HAP-1 (cell line): ENCODE measurements at regions not wholly inside any gene's neighbourhood (a gene's known extent, or its start where the extent isn't known, plus 50 kb on each side); places are given as distances from the start of the nearest gene placed in this dataset.

Source experiments
- DNase-seq, 2 experiments: peaks; one replicate each; pipeline ENCODE4 v3.0.0-alpha.2; 2016 to 2020; ENCODE audit warnings: low spot score in 2 of 2
- H3K27me3 ChIP-seq: fragments of 250-450 bp; sonication (Bioruptor Pico); 2 replicates; pipeline ENCODE4 v1.5.1; 2020; ENCODE audit warnings: low read depth, mild to moderate bottlenecking, moderate library complexity
- H3K36me3 ChIP-seq: fragments of 250-450 bp; sonication (Bioruptor Pico); replicated peaks from 2 replicates; pipeline ENCODE4 v1.5.1; 2020; ENCODE audit warnings: mild to moderate bottlenecking
- H3K4me1 ChIP-seq: fragments of 250-450 bp; sonication (Bioruptor Pico); 2 replicates; pipeline ENCODE4 v1.5.1; 2020; ENCODE audit warnings: mild to moderate bottlenecking
- H3K4me3 ChIP-seq: fragments of 250-450 bp; sonication (Bioruptor Pico); 2 replicates; pipeline ENCODE4 v1.5.1; 2020; ENCODE audit warnings: mild to moderate bottlenecking, moderate library complexity
- H3K9me3 ChIP-seq: fragments of 250-450 bp; sonication (Bioruptor Pico); 2 replicates; pipeline ENCODE4 v1.5.1; 2020; ENCODE audit warnings: mild to moderate bottlenecking, moderate library complexity
- in situ Hi-C: fragments of 300-500 bp; cut with MboI; formaldehyde crosslinking; loops from 3 replicates; pipeline ENCODE4 v1.14.3; 2020; ENCODE audit warnings: low sequenced_read_pairs, inconsistent platforms, mixed read lengths

DNA sequence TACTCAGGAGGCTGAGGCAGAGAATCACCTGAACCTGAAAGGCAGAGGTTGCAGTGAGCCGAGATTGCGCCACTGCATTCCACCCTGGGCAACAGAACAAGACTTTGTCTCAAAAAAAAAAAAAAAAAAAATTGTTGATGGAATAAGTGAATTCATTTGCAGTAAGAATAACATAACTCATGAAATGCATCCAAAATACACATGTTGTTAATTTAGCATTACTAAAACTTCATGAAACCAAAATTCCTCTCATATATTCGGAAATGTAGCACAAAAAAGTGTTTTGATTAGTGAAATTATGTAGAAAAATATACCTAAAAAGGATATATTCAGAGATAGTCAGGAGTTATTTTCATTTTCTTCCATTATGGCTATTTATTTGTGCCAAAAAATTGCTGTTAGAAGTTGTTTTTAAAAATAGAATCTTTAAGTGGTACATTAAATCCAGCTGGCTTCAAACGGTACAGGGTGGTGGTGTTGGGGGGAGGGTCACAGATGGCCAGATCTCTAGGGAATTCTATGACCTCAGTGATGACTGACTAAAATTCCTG is 78.2 kb upstream of the UGP2 start:
- H3K36me3 ChIP-seq: no peaks in the 10 kb centered on the region
- no peaks in the 10 kb centered on the region for H3K27me3 ChIP-seq
- in situ Hi-C loops: no loop called here
- DNase-seq: no peak
- no peaks in the 10 kb centered on the region for H3K9me3 ChIP-seq
- H3K4me3 ChIP-seq: no peak overlapping the region
- peaks cover 12% of the 10 kb centered on the region for H3K4me1 ChIP-seq

DNA sequence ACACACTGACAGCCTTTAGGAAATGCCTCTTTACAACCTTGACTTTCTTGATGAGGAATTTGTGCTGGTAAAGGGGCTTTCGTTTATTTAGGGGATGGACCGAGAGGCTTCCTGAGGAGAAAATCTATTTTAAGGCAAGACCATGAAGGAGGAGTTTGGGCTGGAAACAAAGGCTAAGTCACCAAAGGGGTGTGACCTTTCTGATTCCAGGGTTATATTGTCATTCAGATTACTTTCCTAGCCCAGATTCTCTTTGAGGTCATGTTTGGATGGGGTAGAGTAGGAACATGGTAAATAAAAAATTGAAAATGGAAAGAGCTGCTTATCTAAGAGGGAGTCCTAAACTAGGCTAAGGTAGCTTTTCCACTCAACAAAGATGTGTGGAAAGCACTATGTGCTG is 77.1 kb upstream of the UGP2 start:
- no peaks in the 10 kb centered on the region for H3K9me3 ChIP-seq
- H3K36me3 ChIP-seq: no peaks in the 10 kb centered on the region
- in situ Hi-C loops: no loop called here
- H3K4me1 ChIP-seq: peaks cover 12% of the 10 kb centered on the region
- H3K4me3 ChIP-seq: no peak overlapping the region
- peak in 1 of 2 experiments; percentile 25 for DNase-seq
- no peaks in the 10 kb centered on the region for H3K27me3 ChIP-seq

DNA sequence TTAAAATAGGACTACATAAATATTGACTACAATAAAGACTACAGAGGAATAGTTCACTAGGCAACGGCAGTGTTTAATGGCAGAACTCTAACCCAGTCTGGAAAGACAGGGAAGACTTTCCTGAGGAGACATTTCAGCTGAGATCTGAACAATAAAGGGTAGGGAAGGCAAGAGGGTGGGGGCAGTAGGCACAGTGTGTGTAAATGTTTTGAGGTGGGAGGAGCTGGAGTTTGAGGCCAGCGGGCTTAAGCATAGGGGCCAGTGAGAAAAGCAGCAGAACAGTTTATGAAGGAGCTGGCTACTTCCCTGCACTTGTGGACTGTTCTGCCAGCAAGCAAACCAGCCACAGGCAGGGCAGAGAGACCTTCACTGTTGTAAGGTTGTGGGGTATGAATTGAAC is 76.6 kb upstream of the UGP2 start:
- Histone ChIP-seq H3K27me3 (no peaks in the 10 kb centered on the region), H3K9me3 (no peaks in the 10 kb centered on the region), H3K4me3 (no peak overlapping the region), H3K4me1 (peaks cover 12% of the 10 kb centered on the region), H3K36me3 (no peaks in the 10 kb centered on the region)
- in situ Hi-C loops: no loop called here
- no peak for DNase-seq

DNA sequence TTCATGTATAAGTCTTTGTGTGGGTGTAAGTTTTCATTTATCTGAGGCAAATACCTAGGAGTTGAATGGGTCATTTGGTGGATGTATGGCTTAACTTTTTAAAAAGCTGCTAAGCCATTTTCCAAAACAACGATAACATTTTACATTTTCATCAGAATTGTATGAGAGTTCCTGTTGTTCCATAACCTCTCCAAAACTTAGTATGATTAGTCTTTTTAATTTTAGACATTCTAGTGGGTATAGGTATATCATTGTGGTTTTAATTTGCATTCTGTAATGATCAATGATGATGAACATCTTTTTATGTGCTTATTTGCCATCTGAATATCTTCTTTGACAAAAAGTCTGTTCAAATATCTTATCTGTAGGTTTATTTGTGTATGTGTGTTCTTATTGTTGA is 74.4 kb upstream of the UGP2 start:
- H3K9me3 ChIP-seq: no peaks in the 10 kb centered on the region
- in situ Hi-C loops: no loop called here
- DNase-seq: no peak
- no peaks in the 10 kb centered on the region for H3K27me3 ChIP-seq
- no peak overlapping the region for H3K4me3 ChIP-seq
- peaks cover 12% of the 10 kb centered on the region for H3K4me1 ChIP-seq
- H3K36me3 ChIP-seq: no peaks in the 10 kb centered on the region

DNA sequence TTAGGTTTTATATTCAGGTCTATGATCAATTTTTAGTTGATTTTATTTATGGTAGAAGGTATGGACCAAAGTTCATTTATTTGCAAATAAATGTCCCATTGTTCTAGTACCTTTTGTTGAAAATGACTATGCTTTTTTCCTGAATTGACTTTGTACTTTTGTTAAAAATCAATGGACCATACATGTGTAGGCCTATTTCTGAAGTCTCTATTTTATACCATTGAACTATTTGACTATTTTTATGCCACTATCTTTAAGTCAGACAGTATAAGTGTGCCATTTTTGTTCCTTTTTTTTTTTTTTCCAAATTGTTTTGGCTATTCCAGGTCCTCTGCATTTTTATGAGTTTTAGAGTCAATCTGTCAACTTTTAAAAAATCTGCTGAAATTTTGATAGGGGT is 73.6 kb upstream of the UGP2 start:
- no peak overlapping the region for H3K4me3 ChIP-seq
- no peaks in the 10 kb centered on the region for H3K36me3 ChIP-seq
- peaks cover 12% of the 10 kb centered on the region for H3K4me1 ChIP-seq
- in situ Hi-C loops: no loop called here
- DNase-seq: no peak
- H3K9me3 ChIP-seq: no peaks in the 10 kb centered on the region
- H3K27me3 ChIP-seq: no peaks in the 10 kb centered on the region

DNA sequence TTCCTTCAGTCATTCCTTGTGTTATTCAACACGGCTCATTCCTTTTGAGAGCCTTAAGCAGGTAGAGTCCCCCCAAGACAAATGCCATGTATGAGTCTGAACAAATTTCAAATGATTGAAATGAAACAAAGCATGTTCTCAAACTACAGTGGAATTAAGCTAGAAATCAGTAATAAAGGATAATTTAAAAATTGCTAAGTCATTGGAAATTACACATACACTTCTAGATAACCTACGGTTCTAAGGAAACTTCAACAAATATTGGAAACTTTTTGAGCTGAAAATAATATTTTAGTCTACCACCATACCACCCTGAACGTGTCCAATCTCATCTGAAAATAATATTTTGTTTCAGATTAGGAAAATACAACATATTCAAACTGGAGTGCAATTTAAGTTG is 71.8 kb upstream of the UGP2 start:
- Histone ChIP-seq H3K4me3 (no peak overlapping the region), H3K4me1 (peaks cover 6% of the 10 kb centered on the region), H3K36me3 (no peaks in the 10 kb centered on the region), H3K27me3 (no peaks in the 10 kb centered on the region), H3K9me3 (no peaks in the 10 kb centered on the region)
- DNase-seq: no peak
- in situ Hi-C loops: no loop called here

DNA sequence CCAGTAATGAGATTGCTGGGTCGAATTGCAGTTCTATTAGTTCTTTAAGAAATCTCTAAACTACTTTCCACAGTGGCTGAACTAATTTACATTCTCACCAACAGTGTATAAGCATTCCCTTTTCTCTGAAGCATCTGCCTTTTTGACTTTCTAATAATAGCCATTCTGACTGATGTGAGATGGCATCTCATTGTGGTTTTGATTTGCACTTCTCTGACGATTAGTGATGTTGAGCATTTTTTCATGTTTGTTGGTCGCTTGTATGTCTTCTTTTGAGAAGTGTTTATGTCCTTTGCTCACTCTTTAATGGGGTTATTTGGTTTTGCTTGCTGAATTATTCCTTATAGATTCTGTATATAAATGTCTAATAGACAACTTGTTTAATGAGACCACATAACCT is 69.6 kb upstream of the UGP2 start:
- no peaks in the 10 kb centered on the region for H3K36me3 ChIP-seq
- no peak overlapping the region for H3K4me3 ChIP-seq
- H3K27me3 ChIP-seq: no peaks in the 10 kb centered on the region
- in situ Hi-C loops: no loop called here
- H3K9me3 ChIP-seq: no peaks in the 10 kb centered on the region
- no peak for DNase-seq
- no peaks in the 10 kb centered on the region for H3K4me1 ChIP-seq

DNA sequence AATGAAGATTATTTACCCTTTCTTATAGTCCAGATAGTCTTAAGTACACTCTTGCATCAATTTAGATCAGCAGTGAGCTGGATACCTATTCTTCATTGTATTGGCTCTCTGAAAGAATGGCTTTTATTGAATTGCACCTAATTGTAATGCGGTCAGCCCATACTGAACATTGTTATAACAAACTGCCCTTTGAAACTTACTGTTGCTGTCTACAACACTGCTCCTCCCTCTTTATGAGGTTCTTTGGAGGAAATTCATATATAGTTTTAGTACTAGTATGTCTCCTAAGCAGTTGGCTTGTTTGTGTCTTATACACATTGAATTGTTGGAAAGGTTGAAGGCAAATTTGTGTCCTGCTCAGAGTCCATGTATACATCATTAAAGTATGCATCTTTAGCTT is 66.5 kb upstream of the UGP2 start:
- Histone ChIP-seq H3K9me3 (no peaks in the 10 kb centered on the region), H3K4me3 (no peak overlapping the region), H3K4me1 (no peaks in the 10 kb centered on the region), H3K27me3 (no peaks in the 10 kb centered on the region), H3K36me3 (no peaks in the 10 kb centered on the region)
- no peak for DNase-seq
- in situ Hi-C loops: no loop called here

DNA sequence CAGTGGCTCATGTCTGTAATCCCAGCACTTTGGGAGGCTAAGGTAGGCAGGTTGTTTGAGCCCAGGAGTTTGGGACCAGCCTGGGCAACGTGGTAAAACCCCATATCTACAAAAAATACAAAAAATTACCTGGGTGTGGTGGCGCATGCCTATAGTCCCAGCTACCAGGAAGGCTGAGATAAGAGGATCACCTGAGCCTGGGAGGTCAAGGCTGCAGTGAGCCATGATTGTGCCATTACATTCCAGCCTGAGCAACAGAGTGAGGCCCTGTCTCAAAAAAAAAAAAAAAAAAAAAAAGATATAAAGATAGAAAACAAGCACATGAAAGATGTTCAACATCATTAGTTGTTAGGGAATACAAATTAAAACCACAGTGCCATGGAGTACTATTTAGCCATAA is 65.3 kb upstream of the UGP2 start:
- no peaks in the 10 kb centered on the region for H3K27me3 ChIP-seq
- DNase-seq: no peak
- H3K36me3 ChIP-seq: no peaks in the 10 kb centered on the region
- H3K9me3 ChIP-seq: no peaks in the 10 kb centered on the region
- no peak overlapping the region for H3K4me3 ChIP-seq
- in situ Hi-C loops: no loop called here
- H3K4me1 ChIP-seq: no peaks in the 10 kb centered on the region

DNA sequence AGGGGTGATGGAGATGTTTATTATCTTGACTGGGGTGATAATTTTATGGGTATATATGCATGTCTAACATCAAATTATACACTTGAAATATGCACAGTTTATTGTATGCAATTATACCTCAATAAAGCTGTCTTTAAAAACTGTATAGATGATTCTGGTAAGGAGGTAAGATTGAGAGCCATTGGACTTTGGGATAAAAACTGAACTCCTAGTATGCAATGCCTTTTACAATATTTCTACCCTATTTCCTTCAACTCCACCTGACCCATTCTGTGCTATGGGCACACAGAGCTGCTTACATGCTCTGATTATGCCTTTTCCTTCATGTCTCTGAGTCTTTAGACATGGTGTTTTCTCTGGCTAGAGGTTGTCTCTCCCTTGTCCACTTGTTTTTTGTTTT is 63.9 kb upstream of the UGP2 start:
- H3K4me1 ChIP-seq: no peaks in the 10 kb centered on the region
- H3K4me3 ChIP-seq: no peak overlapping the region
- no peaks in the 10 kb centered on the region for H3K9me3 ChIP-seq
- in situ Hi-C loops: no loop called here
- H3K36me3 ChIP-seq: no peaks in the 10 kb centered on the region
- no peak for DNase-seq
- no peaks in the 10 kb centered on the region for H3K27me3 ChIP-seq

DNA sequence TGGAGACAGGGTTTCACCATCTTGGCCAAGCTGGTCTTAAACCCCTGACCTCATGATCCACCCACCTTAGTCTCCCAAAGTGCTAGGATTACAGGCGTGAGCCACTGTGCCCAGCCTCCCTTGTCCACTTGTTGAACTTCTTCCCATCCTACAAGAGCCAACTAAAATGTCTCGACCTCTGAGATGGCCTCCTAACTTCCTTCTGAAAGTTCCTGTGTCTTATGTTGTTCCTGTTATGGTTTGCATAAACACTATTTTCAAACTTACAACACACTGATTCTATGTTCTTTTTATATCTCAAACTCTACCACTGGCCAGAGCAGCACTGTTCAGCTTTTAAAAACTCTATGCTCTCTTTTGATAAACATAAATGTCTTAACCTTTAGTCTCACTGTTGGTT is 63.3 kb upstream of the UGP2 start:
- DNase-seq: no peak
- in situ Hi-C loops: no loop called here

DNA sequence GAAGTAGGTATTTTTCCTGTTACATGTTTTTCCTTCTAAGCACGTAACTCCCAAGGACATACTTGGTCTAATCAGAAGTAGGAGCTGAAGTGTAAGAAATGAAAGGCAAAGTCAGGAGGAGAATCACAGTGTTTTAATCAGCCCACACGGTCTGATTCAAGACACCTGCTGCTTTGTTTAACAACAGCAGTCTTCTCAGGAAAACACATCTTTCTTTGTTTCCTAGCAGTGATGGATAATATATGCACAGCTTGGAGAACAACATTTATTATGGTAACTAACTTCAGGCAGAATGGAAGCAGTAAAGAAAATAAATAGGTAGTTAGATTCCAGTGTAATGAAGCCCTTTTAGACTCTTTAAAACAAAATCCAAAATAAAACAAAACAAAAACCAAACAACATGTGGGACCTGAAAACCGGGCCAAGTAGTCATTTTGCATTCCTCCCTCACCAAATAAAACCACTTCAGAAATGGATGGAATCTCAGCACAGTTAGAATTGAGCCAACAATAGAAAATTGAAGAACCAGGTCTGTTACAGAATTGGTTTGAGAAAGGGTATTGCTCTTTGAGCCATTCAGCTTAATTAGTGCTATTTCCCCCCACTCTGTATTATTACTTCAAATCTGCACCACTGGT is 61.1 kb upstream of the UGP2 start:
- no peak for DNase-seq
- Histone ChIP-seq H3K9me3 (no peaks in the 10 kb centered on the region), H3K27me3 (no peaks in the 10 kb centered on the region), H3K4me3 (no peak overlapping the region), H3K36me3 (no peaks in the 10 kb centered on the region), H3K4me1 (no peaks in the 10 kb centered on the region)
- in situ Hi-C loops: no loop called here

More for the DNA sequence above, 63.3 kb upstream of the UGP2 start:
- no peaks in the 10 kb centered on the region for H3K4me1 ChIP-seq
- no peaks in the 10 kb centered on the region for H3K36me3 ChIP-seq
- H3K9me3 ChIP-seq: no peaks in the 10 kb centered on the region
- H3K4me3 ChIP-seq: no peak overlapping the region
- no peaks in the 10 kb centered on the region for H3K27me3 ChIP-seq

DNA sequence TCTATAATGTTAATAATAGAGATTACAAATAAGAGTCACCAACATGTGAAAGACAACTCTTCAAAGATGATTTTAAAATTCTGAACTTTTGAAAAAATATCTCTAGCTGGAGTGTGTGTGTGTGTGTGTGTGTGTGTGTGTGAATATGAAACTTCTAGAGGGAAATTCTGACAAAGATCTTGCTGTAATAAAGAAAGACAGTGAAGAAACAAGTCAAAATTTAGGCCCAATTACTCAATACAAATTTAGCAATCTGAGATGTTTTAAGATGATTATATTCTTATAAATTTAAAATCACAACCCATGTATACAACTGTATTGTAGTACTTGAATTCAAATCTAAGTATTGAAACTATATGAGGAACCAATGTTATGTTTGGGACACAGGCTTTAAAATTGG is 57.2 kb upstream of the UGP2 start:
- in situ Hi-C loops: no loop called here
- no peaks in the 10 kb centered on the region for H3K36me3 ChIP-seq

DNA sequence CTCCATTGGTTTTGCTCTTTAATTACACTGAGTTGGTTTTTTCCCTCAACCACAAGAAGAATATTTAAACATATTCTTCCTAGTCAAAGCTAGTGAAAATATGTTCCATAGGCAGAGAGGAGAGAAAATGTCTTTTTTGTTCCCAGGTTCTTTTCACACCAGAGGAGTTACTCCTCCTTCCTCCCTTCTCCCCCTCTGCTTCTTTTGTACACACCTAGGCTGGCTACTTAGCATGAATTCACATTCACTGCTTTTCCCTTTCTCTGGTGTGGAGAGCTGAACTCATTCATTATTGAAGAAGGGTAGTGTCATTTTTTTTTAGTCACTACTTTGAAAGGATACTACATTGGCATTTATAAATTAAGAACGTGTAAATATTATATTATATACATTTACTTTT is 56.6 kb upstream of the UGP2 start:
- Histone ChIP-seq H3K4me3 (no peak overlapping the region), H3K36me3 (no peaks in the 10 kb centered on the region), H3K9me3 (no peaks in the 10 kb centered on the region), H3K4me1 (no peaks in the 10 kb centered on the region), H3K27me3 (no peaks in the 10 kb centered on the region)
- in situ Hi-C loops: no loop called here
- DNase-seq: no peak

More for the DNA sequence above, 57.2 kb upstream of the UGP2 start:
- Histone ChIP-seq H3K4me1 (no peaks in the 10 kb centered on the region), H3K9me3 (no peaks in the 10 kb centered on the region), H3K27me3 (no peaks in the 10 kb centered on the region), H3K4me3 (no peak overlapping the region)
- DNase-seq: no peak

DNA sequence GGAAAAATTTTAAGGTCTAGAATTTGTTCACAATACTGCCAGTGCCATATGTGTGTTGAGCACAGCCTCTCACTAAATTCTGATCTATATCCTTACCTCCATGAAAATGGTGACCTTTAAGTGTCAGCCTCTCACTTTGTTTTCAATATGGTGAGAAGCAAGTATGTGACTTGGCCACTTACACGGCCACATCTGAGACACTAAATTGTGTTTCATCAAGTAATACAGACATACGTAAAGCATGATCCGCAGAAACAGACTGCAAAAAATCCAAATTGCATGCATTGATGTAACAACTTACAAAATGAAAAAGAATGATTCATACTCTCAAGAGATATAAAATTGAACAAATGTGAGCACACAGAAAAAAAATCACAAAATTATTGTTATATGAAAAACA is 55.2 kb upstream of the UGP2 start:
- in situ Hi-C loops: no loop called here
- no peaks in the 10 kb centered on the region for H3K9me3 ChIP-seq
- no peak for DNase-seq
- H3K36me3 ChIP-seq: no peaks in the 10 kb centered on the region
- no peak overlapping the region for H3K4me3 ChIP-seq
- H3K4me1 ChIP-seq: no peaks in the 10 kb centered on the region
- no peaks in the 10 kb centered on the region for H3K27me3 ChIP-seq
